HepG2 (cell line): ENCODE measurements at regions not wholly inside any gene's neighbourhood (a gene's known extent, or its start where the extent isn't known, plus 50 kb on each side); places are given as distances from the start of the nearest gene placed in this dataset.

Experiments
- ATAC-seq: fragments of 200-7000 bp; cut with Tn5 transposase; 3 replicates; pipeline ENCODE4 v1.9.1; 2020; ENCODE audit warnings: mild to moderate bottlenecking, moderate library complexity
- BruUV-seq: library from RNA; stranded (reverse); fragments of 400-500 nt; replicated peaks from 2 replicates; lab custom pipeline; 2021; lab: Mats Ljungman, UMichigan
- CTCF ChIA-PET: fragments of 300-600 bp; formaldehyde crosslinking; extraction: SDS; loops from one replicate; lab custom pipeline; 2021; ENCODE audit warnings: low total read pairs, inconsistent platforms, low intra/inter-chr PET ratio; lab: Yijun Ruan, JAX
- POLR2A ChIA-PET: fragments of 350-600 bp; sonication (Branson Sonifier 250); formaldehyde crosslinking; loops from one replicate; lab custom pipeline; 2020; ENCODE audit warnings: antibody characterized with exemption, inconsistent platforms; lab: Yijun Ruan, JAX
- DNase-seq: peaks from one replicate; pipeline ENCODE4 v3.0.0-alpha.2; 2015; ENCODE audit warnings: low spot score
- FAIRE-seq: peaks from 3 replicates; lab custom pipeline; 2011; peaks lifted over from hg19 to GRCh38; lab: Jason Lieb, UNC
- H2AFZ ChIP-seq: one replicate; pipeline ENCODE4 v1.6.1; 2011; ENCODE audit warnings: low read length, inconsistent platforms
- H3K27ac ChIP-seq: fragments of 300-600 bp; 3 replicates; pipeline ENCODE4 v1.8.0; 2011; ENCODE audit warnings: mixed run types, mild to moderate bottlenecking, mixed read lengths, low read length, inconsistent platforms; ENCODE audit not compliant: insufficient read depth; ENCODE audit errors: extremely low read length
- H3K27me3 ChIP-seq, 2 experiments: fragments of 200-600 bp in 1 of 2; 2 replicates in 1 of 2; 3 replicates in 1 of 2; pipeline versions ENCODE4 v1.6.0 to v1.8.0; 2011; ENCODE audit warnings: low read length in 2 of 2, mild to moderate bottlenecking in 2 of 2, moderate library complexity in 2 of 2, inconsistent platforms in 1 of 2; ENCODE audit not compliant: insufficient read depth in 2 of 2, control insufficient read depth in 1 of 2
- H3K36me3 ChIP-seq, 2 experiments: fragments of 200-600 bp in 1 of 2; replicated peaks in 1 of 2; 2 replicates in 1 of 2; 3 replicates in 1 of 2; pipeline versions ENCODE4 v1.5.1 to v1.8.0; 2011; ENCODE audit warnings: low read length in 2 of 2, inconsistent platforms in 1 of 2; ENCODE audit not compliant: insufficient read depth in 2 of 2, control insufficient read depth in 1 of 2
- H3K4me1 ChIP-seq: 2 replicates; pipeline ENCODE4 v1.5.1; 2012; ENCODE audit warnings: low read length, inconsistent platforms; ENCODE audit not compliant: insufficient read depth
- H3K4me2 ChIP-seq: 2 replicates; pipeline ENCODE4 v1.6.0; 2011; ENCODE audit warnings: low read depth, low read length, inconsistent platforms
- H3K4me3 ChIP-seq, 3 experiments: fragments of 200-600 bp in 1 of 3; sonication (generic), shearing (Covaris generic) in 1 of 3; replicated peaks in 1 of 3; 2 replicates each; pipeline ENCODE4 v1.5.1; 2011 to 2016; ENCODE audit warnings: low read length in 3 of 3, inconsistent platforms in 2 of 3, low read depth in 2 of 3, mild to moderate bottlenecking in 2 of 3, control low read depth in 1 of 3, mixed read lengths in 1 of 3; ENCODE audit not compliant: insufficient read depth in 1 of 3
- H3K79me2 ChIP-seq: one replicate; pipeline ENCODE4 v1.6.1; 2011; ENCODE audit warnings: low read length, inconsistent platforms; ENCODE audit not compliant: insufficient read depth
- H3K9ac ChIP-seq: 2 replicates; pipeline ENCODE4 v1.6.0; 2011; ENCODE audit warnings: mild to moderate bottlenecking, low read depth, low read length, inconsistent platforms; ENCODE audit not compliant: insufficient read depth
- H3K9me3 ChIP-seq: 2 replicates; pipeline ENCODE4 v1.5.1; 2012; ENCODE audit warnings: mild to moderate bottlenecking, low read length
- H4K20me1 ChIP-seq: 2 replicates; pipeline ENCODE4 v1.6.0; 2011; ENCODE audit warnings: inconsistent platforms, mild to moderate bottlenecking, low read length, moderate library complexity; ENCODE audit not compliant: insufficient read depth
- ETV6 ChIP-seq: sonication (generic); formaldehyde crosslinking; conservative IDR thresholded peaks from 2 replicates; pipeline ENCODE4 v1.4.0; 2020; ENCODE audit warnings: missing genetic modification reagents
- MATR3 ChIP-seq: sonication (generic); formaldehyde crosslinking; IDR thresholded peaks from 2 replicates; pipeline ENCODE4 v1.4.0; 2020; ENCODE audit warnings: missing genetic modification reagents
- POLR2AphosphoS2 ChIP-seq: IDR thresholded peaks from 2 replicates; pipeline ENCODE4 v1.6.1; 2011; ENCODE audit warnings: low read depth, low read length, improper control_type of control experiment
- RAD21 ChIP-seq: fragments of 450-650 bp; formaldehyde crosslinking; IDR thresholded peaks from 2 replicates; pipeline ENCODE4 v1.5.0; 2020; ENCODE audit warnings: mild to moderate bottlenecking
- RARG ChIP-seq: sonication (generic); formaldehyde crosslinking; IDR thresholded peaks from 2 replicates; pipeline ENCODE4 v1.4.0; 2020; ENCODE audit warnings: low read depth, mild to moderate bottlenecking, missing genetic modification reagents
- ZBTB8A ChIP-seq: sonication (generic); formaldehyde crosslinking; IDR thresholded peaks from 2 replicates; pipeline ENCODE4 v1.4.0; 2020; ENCODE audit warnings: mild to moderate bottlenecking, low read depth, missing genetic modification reagents, borderline replicate concordance
- ZNF225 ChIP-seq: sonication (generic); formaldehyde crosslinking; IDR thresholded peaks from 2 replicates; pipeline ENCODE4 v1.4.0; 2020; ENCODE audit warnings: mild to moderate bottlenecking, missing genetic modification reagents
- ZNF850 ChIP-seq: sonication (generic); formaldehyde crosslinking; conservative IDR thresholded peaks from 2 replicates; pipeline ENCODE4 v1.9.0; 2021; ENCODE audit warnings: mild to moderate bottlenecking, missing genetic modification reagents
- in situ Hi-C: cut with HindIII; loops from 2 replicates; pipeline ENCODE4 v1.10.0; 2017; ENCODE audit warnings: low pct_unique_long_range_greater_than_20kb; ENCODE audit not compliant: extremely low pct_ligation_motif_present
- intact Hi-C: fragments of 100-400 bp; cut with micrococcal nuclease; formaldehyde crosslinking; loops from one replicate; pipeline ENCODE4 v1.10.0; 2022; ENCODE audit not compliant: unreplicated experiment
- TF ChIP-seq, protein P1 (sequence below): sonication (generic); formaldehyde crosslinking; IDR thresholded peaks from 2 replicates; pipeline ENCODE4 v1.5.0; 2020; ENCODE audit warnings: missing genetic modification reagents
- TF ChIP-seq, protein P2 (sequence below): sonication (generic); formaldehyde crosslinking; IDR thresholded peaks from 2 replicates; pipeline ENCODE4 v1.4.0; 2020; ENCODE audit warnings: mild to moderate bottlenecking, missing genetic modification reagents
- TF ChIP-seq, protein P3 (sequence below): sonication (generic); formaldehyde crosslinking; IDR thresholded peaks from 2 replicates; pipeline ENCODE4 v1.4.0; 2020; ENCODE audit warnings: mild to moderate bottlenecking, missing genetic modification reagents

DNA sequence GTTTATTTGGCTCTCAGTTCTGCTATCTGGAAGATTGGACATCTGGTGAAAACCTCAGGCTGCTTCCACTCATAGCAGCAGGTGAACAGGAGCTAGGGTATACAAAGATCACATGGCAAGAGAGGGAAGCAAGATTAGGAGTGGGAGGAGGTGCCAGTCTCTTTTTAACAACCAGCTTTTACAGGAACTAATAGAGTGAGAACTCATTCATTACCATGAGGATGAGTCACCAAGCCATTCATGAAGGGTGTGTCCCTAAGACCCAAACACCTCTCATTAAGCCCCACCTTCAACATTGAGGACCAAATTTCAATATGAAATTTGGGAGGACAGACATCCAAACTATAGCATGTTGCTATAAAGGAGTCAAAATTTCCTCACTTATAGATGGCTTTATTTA, 85.4 kb upstream of the HCRTR2 start:
- POLR2A ChIA-PET, result no interaction called here

More for the DNA sequence above, 85.4 kb upstream of the HCRTR2 start:
- H4K20me1 ChIP-seq, result no peaks in the 10 kb centered on the region
- no TSS peak for BruUV-seq
- H3K4me2 ChIP-seq, result no peak overlapping the region
- no peak overlapping the region for H3K4me3 ChIP-seq
- no peak overlapping the region for H3K9ac ChIP-seq
- ATAC-seq (no peak), DNase-seq (no peak), FAIRE-seq (no peak)
- in situ Hi-C loops, result no loop called here
- no peak overlapping the region for H2AFZ ChIP-seq
- TF ChIP-seq MATR3 (CRISPR knock-in tag) (no peak), RAD21 (CRISPR knock-in tag) (no peak), ETV6 (CRISPR knock-in tag) (no peak), ZBTB8A (CRISPR knock-in tag) (no peak), RARG (no peak), ZNF850 (CRISPR knock-in tag) (no peak), ZNF225 (CRISPR knock-in tag) (no peak), POLR2AphosphoS2 (no peak)
- TF ChIP-seq, protein P1, sequence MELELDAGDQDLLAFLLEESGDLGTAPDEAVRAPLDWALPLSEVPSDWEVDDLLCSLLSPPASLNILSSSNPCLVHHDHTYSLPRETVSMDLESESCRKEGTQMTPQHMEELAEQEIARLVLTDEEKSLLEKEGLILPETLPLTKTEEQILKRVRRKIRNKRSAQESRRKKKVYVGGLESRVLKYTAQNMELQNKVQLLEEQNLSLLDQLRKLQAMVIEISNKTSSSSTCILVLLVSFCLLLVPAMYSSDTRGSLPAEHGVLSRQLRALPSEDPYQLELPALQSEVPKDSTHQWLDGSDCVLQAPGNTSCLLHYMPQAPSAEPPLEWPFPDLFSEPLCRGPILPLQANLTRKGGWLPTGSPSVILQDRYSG (CRISPR knock-in tag), result no peak
- TF ChIP-seq, protein P2, sequence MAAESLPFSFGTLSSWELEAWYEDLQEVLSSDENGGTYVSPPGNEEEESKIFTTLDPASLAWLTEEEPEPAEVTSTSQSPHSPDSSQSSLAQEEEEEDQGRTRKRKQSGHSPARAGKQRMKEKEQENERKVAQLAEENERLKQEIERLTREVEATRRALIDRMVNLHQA (CRISPR knock-in tag), result no peak
- TF ChIP-seq, protein P3, sequence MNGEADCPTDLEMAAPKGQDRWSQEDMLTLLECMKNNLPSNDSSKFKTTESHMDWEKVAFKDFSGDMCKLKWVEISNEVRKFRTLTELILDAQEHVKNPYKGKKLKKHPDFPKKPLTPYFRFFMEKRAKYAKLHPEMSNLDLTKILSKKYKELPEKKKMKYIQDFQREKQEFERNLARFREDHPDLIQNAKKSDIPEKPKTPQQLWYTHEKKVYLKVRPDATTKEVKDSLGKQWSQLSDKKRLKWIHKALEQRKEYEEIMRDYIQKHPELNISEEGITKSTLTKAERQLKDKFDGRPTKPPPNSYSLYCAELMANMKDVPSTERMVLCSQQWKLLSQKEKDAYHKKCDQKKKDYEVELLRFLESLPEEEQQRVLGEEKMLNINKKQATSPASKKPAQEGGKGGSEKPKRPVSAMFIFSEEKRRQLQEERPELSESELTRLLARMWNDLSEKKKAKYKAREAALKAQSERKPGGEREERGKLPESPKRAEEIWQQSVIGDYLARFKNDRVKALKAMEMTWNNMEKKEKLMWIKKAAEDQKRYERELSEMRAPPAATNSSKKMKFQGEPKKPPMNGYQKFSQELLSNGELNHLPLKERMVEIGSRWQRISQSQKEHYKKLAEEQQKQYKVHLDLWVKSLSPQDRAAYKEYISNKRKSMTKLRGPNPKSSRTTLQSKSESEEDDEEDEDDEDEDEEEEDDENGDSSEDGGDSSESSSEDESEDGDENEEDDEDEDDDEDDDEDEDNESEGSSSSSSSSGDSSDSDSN, result no peak
- no peaks in the 10 kb centered on the region for H3K4me1 ChIP-seq
- intact Hi-C loops, result no loop called here
- no peaks in the 10 kb centered on the region for H3K27me3 ChIP-seq
- CTCF ChIA-PET, result no interaction called here
- no peaks in the 10 kb centered on the region for H3K79me2 ChIP-seq
- no peaks in the 10 kb centered on the region for H3K36me3 ChIP-seq
- no peak overlapping the region for H3K27ac ChIP-seq
- H3K9me3 ChIP-seq, result no peaks in the 10 kb centered on the region
